A549 (cell line): ENCODE measurements at regions not wholly inside any gene's neighbourhood (a gene's known extent, or its start where the extent isn't known, plus 50 kb on each side); places are given as distances from the start of the nearest gene placed in this dataset.

Experiments used
- ATAC-seq, 2 experiments: fragments of 200-7000 bp in 1 of 2; fragments of >200 bp in 1 of 2; cut with Nextera tagmentation in 1 of 2; cut with Tn5 transposase in 1 of 2; 3 replicates each; pipeline versions ENCODE4 v1.8.0 to v1.9.1; 2018 to 2020; ENCODE audit warnings: mild to moderate bottlenecking in 1 of 2, moderate library complexity in 1 of 2
- CTCF ChIA-PET: fragments of 300-600 bp; sonication (Branson Sonifier 250); formaldehyde crosslinking; extraction: SDS; loops from one replicate; lab custom pipeline; 2021; ENCODE audit warnings: antibody characterized with exemption, inconsistent platforms; lab: Yijun Ruan, JAX
- POLR2A ChIA-PET: fragments of 350-600 bp; formaldehyde crosslinking; extraction: SDS; loops from one replicate; lab custom pipeline; 2021; ENCODE audit warnings: antibody characterized with exemption, inconsistent platforms; lab: Yijun Ruan, JAX
- DNase-seq, 2 experiments: peaks; one replicate each; pipeline versions ENCODE4 v3.0.0 to v3.0.0-alpha.2; 2011 to 2016; ENCODE audit warnings: low read depth in 1 of 2, low spot score in 1 of 2
- FAIRE-seq: peaks from 2 replicates; lab custom pipeline; 2011; peaks lifted over from hg19 to GRCh38; lab: Jason Lieb, UNC
- H3K27ac ChIP-seq, 2 experiments: fragments of >200 bp; sonication (Bioruptor Twin); formaldehyde crosslinking; 3 replicates each; pipeline ENCODE4 v1.5.1; 2016 to 2017
- H3K4me1 ChIP-seq: fragments of >200 bp; sonication (Bioruptor Twin); formaldehyde crosslinking; 3 replicates; pipeline ENCODE4 v1.6.1; 2016
- H3K4me2 ChIP-seq: fragments of >200 bp; sonication (Bioruptor Twin); formaldehyde crosslinking; 3 replicates; pipeline ENCODE4 v1.6.1; 2016
- H3K4me3 ChIP-seq: fragments of >200 bp; sonication (Bioruptor Twin); formaldehyde crosslinking; 3 replicates; pipeline ENCODE4 v1.5.1; 2016
- H3K9me3 ChIP-seq: fragments of >200 bp; sonication (Bioruptor Twin); formaldehyde crosslinking; 3 replicates; pipeline ENCODE4 v1.6.1; 2016
- ATOH8 ChIP-seq: fragments of 250-450 bp; sonication (Bioruptor Pico); IDR thresholded peaks from 2 replicates; pipeline ENCODE4 v1.5.0; 2020; ENCODE audit warnings: low read depth, mild to moderate bottlenecking, moderate library complexity
- BHLHE40 ChIP-seq: IDR thresholded peaks from 2 replicates; pipeline ENCODE4 v1.6.1; 2012; ENCODE audit warnings: low read depth, low read length, inconsistent platforms
- CBX8 ChIP-seq: fragments of 200-600 bp; sonication (generic); IDR thresholded peaks from 2 replicates; pipeline ENCODE4 v1.6.1; 2016
- CHD2 ChIP-seq: fragments of 150-350 bp; IDR thresholded peaks from 2 replicates; pipeline ENCODE4 v1.6.1; 2014; ENCODE audit warnings: low read length; ENCODE audit not compliant: partially characterized antibody
- ELK1 ChIP-seq: fragments of 150-350 bp; IDR thresholded peaks from 2 replicates; pipeline ENCODE4 v1.6.1; 2014; ENCODE audit warnings: low read depth, mild to moderate bottlenecking, low read length
- EP300 ChIP-seq, 2 experiments: fragments of >200 bp; sonication (Bioruptor Twin); formaldehyde crosslinking; IDR thresholded peaks; 2 replicates in 1 of 2; 3 replicates in 1 of 2; pipeline ENCODE4 v1.6.1; 2016 to 2017
- FOSB ChIP-seq: fragments of 250-450 bp; sonication (Bioruptor Pico); IDR thresholded peaks from 2 replicates; pipeline ENCODE4 v1.5.0; 2020; ENCODE audit warnings: mild to moderate bottlenecking, moderate library complexity
- FOSL2 ChIP-seq, 2 experiments: fragments of 450-650 bp in 1 of 2; fragments of >200 bp in 1 of 2; sonication (Bioruptor Twin) in 1 of 2; formaldehyde crosslinking; IDR thresholded peaks; 2 replicates each; pipeline versions ENCODE4 v1.5.0 to v1.6.1; 2016 to 2020; ENCODE audit warnings: mild to moderate bottlenecking in 1 of 2, moderate library complexity in 1 of 2
- GATA3 ChIP-seq: IDR thresholded peaks from 2 replicates; pipeline ENCODE4 v1.6.1; 2012; ENCODE audit warnings: borderline replicate concordance
- HMGXB4 ChIP-seq: fragments of 250-450 bp; sonication (Bioruptor Pico); IDR thresholded peaks from 2 replicates; pipeline ENCODE4 v1.5.0; 2021; ENCODE audit warnings: mild to moderate bottlenecking, moderate library complexity, borderline replicate concordance
- JUN ChIP-seq, 2 experiments: fragments of >200 bp; sonication (Bioruptor Twin); formaldehyde crosslinking; IDR thresholded peaks; 2 replicates in 1 of 2; 3 replicates in 1 of 2; pipeline ENCODE4 v1.6.1; 2016 to 2017
- KDM1A ChIP-seq: fragments of 200-600 bp; sonication (generic); IDR thresholded peaks from 2 replicates; pipeline ENCODE4 v1.6.1; 2016; ENCODE audit warnings: low read depth, mild to moderate bottlenecking
- KDM5A ChIP-seq: fragments of 200-600 bp; sonication (generic); IDR thresholded peaks from 2 replicates; pipeline ENCODE4 v1.6.1; 2016; ENCODE audit warnings: antibody characterized with exemption, mild to moderate bottlenecking
- MAX ChIP-seq: IDR thresholded peaks from 2 replicates; pipeline ENCODE4 v1.6.1; 2012
- MAZ ChIP-seq: fragments of 150-350 bp; IDR thresholded peaks from 2 replicates; pipeline ENCODE4 v1.6.1; 2014; ENCODE audit warnings: antibody characterized with exemption, low read depth, low read length, borderline replicate concordance
- MYC ChIP-seq: IDR thresholded peaks from 2 replicates; pipeline ENCODE4 v1.6.1; 2012; ENCODE audit warnings: mild to moderate bottlenecking, inconsistent platforms, low read length, improper control_type of control experiment, borderline replicate concordance
- NR3C1 ChIP-seq: fragments of >200 bp; sonication (Bioruptor Twin); formaldehyde crosslinking; IDR thresholded peaks from 3 replicates; pipeline ENCODE4 v1.6.1; 2017
- PHF8 ChIP-seq: fragments of 200-600 bp; sonication (generic); IDR thresholded peaks from 2 replicates; pipeline ENCODE4 v1.6.1; 2016; ENCODE audit warnings: low read depth, mild to moderate bottlenecking, antibody characterized with exemption, moderate library complexity, borderline replicate concordance
- POLR2A ChIP-seq: IDR thresholded peaks from 2 replicates; pipeline ENCODE4 v1.6.1; 2012; ENCODE audit warnings: mild to moderate bottlenecking, low read length
- RAD21 ChIP-seq, 2 experiments: fragments of >200 bp in 1 of 2; sonication (Bioruptor Twin) in 1 of 2; formaldehyde crosslinking in 1 of 2; IDR thresholded peaks in 1 of 2; conservative IDR thresholded peaks in 1 of 2; 2 replicates in 1 of 2; 3 replicates in 1 of 2; pipeline ENCODE4 v1.6.1; 2012 to 2018; ENCODE audit warnings: inconsistent platforms in 1 of 2
- RFX5 ChIP-seq: fragments of 450-650 bp; IDR thresholded peaks from 2 replicates; pipeline ENCODE4 v1.7.1; 2014; ENCODE audit warnings: antibody characterized with exemption, mild to moderate bottlenecking, moderate library complexity
- RNF2 ChIP-seq: fragments of 200-600 bp; sonication (generic); IDR thresholded peaks from 2 replicates; pipeline ENCODE4 v1.6.1; 2016; ENCODE audit warnings: low read depth, mild to moderate bottlenecking, antibody characterized with exemption, moderate library complexity, borderline replicate concordance
- SMC3 ChIP-seq: fragments of >200 bp; sonication (Bioruptor Twin); formaldehyde crosslinking; IDR thresholded peaks from 3 replicates; pipeline ENCODE4 v1.6.1; 2018; ENCODE audit warnings: inconsistent platforms
- SREBF2 ChIP-seq: fragments of 450-650 bp; IDR thresholded peaks from 2 replicates; pipeline ENCODE4 v1.6.1; 2014; ENCODE audit warnings: mild to moderate bottlenecking, moderate library complexity
- TFCP2L1 ChIP-seq: fragments of 250-450 bp; sonication (Bioruptor Pico); IDR thresholded peaks from 2 replicates; pipeline ENCODE4 v1.5.0; 2021; ENCODE audit warnings: mild to moderate bottlenecking
- USF2 ChIP-seq: fragments of 450-650 bp; IDR thresholded peaks from 2 replicates; pipeline ENCODE4 v1.6.1; 2014; ENCODE audit warnings: antibody characterized with exemption
- ZFP36 ChIP-seq: fragments of 450-650 bp; IDR thresholded peaks from 2 replicates; pipeline ENCODE4 v1.6.1; 2014; ENCODE audit warnings: borderline replicate concordance; ENCODE audit not compliant: partially characterized antibody
- ZSCAN20 ChIP-seq: fragments of 250-450 bp; sonication (Bioruptor Pico); IDR thresholded peaks from 2 replicates; pipeline ENCODE4 v1.8.0; 2022; ENCODE audit warnings: mild to moderate bottlenecking, moderate library complexity
- WGBS: methylation state at CpG from one replicate; pipeline ENCODE4 v1.1.6; 2017; ENCODE audit errors: missing lambda C conversion rate; 5-methylcytosine and 5-hydroxymethylcytosine counted together

- peak overlapping the region in 1 of 2 experiments; percentile 36; a peak in 1 of 6 replicates for H3K27ac ChIP-seq
- FAIRE-seq (no peak), ATAC-seq (peak in 1 of 2 experiments; percentile 54; a peak in 4 of 6 replicates), DNase-seq (peak in 1 of 2 experiments; percentile 11)
- ChIA-PET POLR2A (no interaction called here), CTCF (no interaction called here)
- no peak for TF ChIP-seq MAZ
- TF ChIP-seq CBX8, result no peak
- no peak for TF ChIP-seq POLR2A
- TF ChIP-seq FOSL2 (IDR thresholded peaks at IDR 0.05), result no peak
- no peak for TF ChIP-seq FOSL2 (CRISPR knock-in tag; IDR thresholded peaks at IDR 0.05)
- TF ChIP-seq JUN (IDR thresholded peaks at IDR 0.05), result no peak
- TF ChIP-seq RAD21 (conservative IDR thresholded peaks at IDR 0.05 in 1 of 2, IDR thresholded peaks at IDR 0.05 in 1 of 2), result no peak
- no peak for TF ChIP-seq SREBF2
- no peak for TF ChIP-seq SMC3
- TF ChIP-seq PHF8, result no peak
- no peak for TF ChIP-seq GATA3
- TF ChIP-seq FOSB (CRISPR knock-in tag), result no peak
- TF ChIP-seq CHD2, result no peak
- TF ChIP-seq KDM5A, result no peak
- no peak for TF ChIP-seq MYC
- TF ChIP-seq ZFP36, result no peak
- no peak for TF ChIP-seq NR3C1
- WGBS, result 90% methylated on average over 2 of the region's 2 CpGs
- H3K4me1 ChIP-seq, result peaks cover 12% of the 10 kb centered on the region; the same call in 2 of the 3 replicates
- no peaks in the 10 kb centered on the region for H3K9me3 ChIP-seq
- no peak overlapping the region for H3K4me3 ChIP-seq
- no peak overlapping the region for H3K4me2 ChIP-seq
Measured at GRCh38 chr1:232473324-232473723, 156.6 kb downstream of the SIPA1L2 start.

GRCh38 chr1:232472485-232473041 is 157.4 kb downstream of the SIPA1L2 start:
- H3K4me2 ChIP-seq, result no peak overlapping the region; the same call in 2 of the 3 replicates
- no peaks in the 10 kb centered on the region for H3K9me3 ChIP-seq
- FAIRE-seq (no peak), ATAC-seq (no peak), DNase-seq (no peak)
- TF ChIP-seq ATOH8 (CRISPR knock-in tag), result no peak
- TF ChIP-seq RFX5, result no peak
- no peak for TF ChIP-seq HMGXB4 (CRISPR knock-in tag)
- TF ChIP-seq POLR2A, result no peak
- TF ChIP-seq ZSCAN20 (CRISPR knock-in tag), result no peak
- TF ChIP-seq TFCP2L1 (CRISPR knock-in tag), result no peak
- TF ChIP-seq RAD21 (conservative IDR thresholded peaks at IDR 0.05 in 1 of 2, IDR thresholded peaks at IDR 0.05 in 1 of 2), result no peak
- no peak for TF ChIP-seq JUN (IDR thresholded peaks at IDR 0.05)
- no peak for TF ChIP-seq BHLHE40
- no peak for TF ChIP-seq RNF2
- no peak for TF ChIP-seq MAX
- no peak for TF ChIP-seq ELK1
- no peak for TF ChIP-seq ZFP36
- no peak for TF ChIP-seq MYC
- no peak for TF ChIP-seq NR3C1
- no peak for TF ChIP-seq EP300 (IDR thresholded peaks at IDR 0.05)
- TF ChIP-seq KDM1A, result no peak
- TF ChIP-seq USF2, result no peak
- no peak for TF ChIP-seq SMC3
- no peak for TF ChIP-seq FOSL2 (IDR thresholded peaks at IDR 0.05)
- no peak for TF ChIP-seq FOSL2 (CRISPR knock-in tag; IDR thresholded peaks at IDR 0.05)
- peaks cover 12% of the 10 kb centered on the region; the same call in 2 of the 3 replicates for H3K4me1 ChIP-seq
- ChIA-PET CTCF (no interaction called here), POLR2A (no interaction called here)
- H3K4me3 ChIP-seq, result no peak overlapping the region
- WGBS, result 79% methylated on average over 3 of the region's 3 CpGs
- H3K27ac ChIP-seq, result no peak overlapping the region
